ENCODE measurements at regions not wholly inside any gene's neighbourhood (a gene's known extent, or its start where the extent isn't known, plus 50 kb on each side); places are given as distances from the start of the nearest gene placed in this dataset.
"Not testable (repeated sequence)": the region's sequence is repeated elsewhere in the genome, so short reads cannot be mapped to it uniquely, and the experiment has no call there.

DNA sequence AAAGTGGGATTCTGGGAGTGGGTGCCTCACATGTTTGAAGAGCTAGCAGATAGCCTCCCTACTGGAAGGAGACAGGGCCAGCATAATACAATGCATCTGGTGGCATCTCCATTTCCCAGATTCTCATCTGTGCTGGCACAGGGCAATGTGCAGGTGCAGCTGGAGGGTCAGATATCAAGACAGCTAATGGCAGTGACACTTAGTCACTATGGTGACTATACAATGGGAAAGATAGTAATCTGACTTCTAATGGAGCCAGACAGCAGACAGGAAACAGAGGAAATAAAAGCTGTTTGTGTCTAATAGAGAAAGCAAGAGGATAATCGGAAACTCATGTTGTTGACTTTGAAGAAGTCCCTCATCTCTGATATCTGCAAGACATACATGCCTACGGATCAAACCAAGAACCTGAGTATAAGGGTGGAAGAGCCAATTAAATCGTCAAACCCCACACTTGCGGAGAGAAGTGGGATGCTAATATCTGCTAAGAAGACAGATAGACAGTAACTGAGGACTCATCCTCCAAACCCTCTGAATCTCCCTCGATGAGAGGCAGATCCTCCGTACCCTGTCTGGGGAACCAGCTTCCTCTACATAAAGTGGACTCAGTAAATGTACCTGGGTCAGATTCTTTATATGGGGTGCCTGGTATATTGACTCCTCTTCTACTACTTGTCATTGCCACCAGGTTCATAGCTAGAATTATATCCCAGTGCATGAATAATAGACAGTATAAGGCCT, 692.7 kb downstream of the SOCS6 start:
- DNase-seq, result no peak

DNA sequence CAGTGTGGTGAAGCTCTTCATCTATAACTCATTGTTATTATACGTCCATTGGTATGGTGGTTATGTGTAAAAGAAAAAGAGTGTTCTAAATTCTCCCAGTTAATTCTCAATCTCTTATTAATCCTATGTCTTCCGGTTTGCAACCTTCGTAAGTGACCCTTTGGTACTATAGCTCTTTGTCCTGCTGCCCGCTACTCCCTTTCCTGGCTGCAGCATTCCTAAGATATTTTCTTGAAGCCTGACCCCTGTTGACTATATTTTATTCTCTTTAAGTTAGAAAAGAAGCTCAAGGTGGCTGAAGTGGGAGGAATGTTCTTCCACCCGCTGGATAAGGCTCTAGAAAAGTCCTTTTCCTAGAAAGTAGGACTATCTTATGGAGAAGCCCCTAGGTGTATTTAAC, 684.8 kb downstream of the SOCS6 start:
- DNase-seq, result no peak

DNA sequence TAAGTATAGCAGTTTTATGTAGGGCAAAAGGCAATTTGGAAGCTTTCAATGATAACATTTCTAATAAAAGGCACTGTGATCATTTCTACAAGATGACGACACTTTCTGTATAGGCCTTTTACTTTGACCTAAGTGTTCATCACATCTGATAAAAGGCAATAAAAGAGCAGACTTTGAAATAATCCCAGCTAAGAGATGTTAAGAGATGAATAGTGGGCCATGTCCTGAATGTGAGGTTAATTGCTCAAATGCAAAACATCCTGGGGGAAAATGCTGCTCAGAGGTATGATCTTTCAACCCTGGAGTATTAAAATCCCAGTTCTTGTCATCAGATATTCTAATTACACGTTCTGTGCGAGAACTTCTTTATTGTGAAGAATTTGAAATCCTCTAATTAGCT, 677.6 kb downstream of the SOCS6 start:
- DNase-seq, result no peak

DNA sequence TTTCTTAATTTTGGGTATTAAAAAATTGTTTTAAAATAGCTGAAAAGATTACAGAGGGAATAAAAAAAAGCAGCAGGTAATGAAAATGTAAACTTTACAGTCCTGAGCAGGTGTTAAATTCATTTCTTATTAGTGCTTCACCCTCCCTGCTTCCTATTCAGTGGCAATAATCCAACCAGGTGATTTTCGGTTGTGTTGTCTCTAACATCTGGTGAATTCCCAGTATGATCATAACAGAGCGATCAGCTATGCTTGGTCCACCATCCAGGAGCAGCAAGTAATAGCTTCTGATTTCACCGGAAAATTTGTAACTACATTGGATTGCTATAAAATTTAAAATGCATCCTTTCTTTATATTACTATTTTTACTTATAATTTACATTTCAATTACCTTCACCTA, 673.1 kb downstream of the SOCS6 start:
- DNase-seq, result no peak

DNA sequence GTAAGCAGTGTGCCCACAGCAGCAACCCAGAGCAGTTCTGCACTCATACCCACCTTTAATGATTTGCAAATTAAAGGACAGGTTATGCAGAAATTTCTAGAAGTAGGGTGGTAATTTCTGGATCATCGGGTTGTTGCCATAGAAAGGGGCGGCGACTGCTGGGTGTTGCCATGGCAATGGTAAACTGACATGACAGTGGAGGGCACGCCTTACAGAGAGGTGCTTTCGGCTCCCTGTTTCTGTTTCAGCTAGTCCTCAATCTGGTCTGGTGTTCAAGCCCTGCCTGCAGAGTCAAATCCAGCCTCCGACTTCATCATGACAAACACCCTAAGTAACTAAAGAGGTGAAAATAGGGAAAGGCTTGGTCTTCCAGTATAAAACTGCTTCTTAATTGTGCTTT, 667.7 kb downstream of the SOCS6 start:
- no peak for DNase-seq

DNA sequence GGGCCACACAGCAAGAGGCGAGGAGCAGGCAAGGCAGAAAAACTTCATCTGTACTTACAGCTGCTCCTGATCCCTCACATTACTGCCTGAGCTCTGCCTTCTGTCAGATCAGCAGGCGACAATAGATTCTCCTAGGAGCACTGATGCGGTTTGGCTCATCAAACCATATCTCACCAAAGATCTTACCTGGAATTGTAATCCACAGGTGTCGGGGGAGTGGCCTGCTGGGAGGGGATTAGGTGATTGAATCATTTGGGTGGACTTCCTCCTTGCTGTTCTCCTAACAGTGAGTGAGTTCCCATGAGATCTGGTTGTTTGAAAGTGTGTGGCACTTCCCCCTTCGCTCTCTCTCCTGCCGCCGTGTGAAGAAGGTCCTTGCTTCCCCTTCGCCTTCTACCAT, 647.3 kb downstream of the SOCS6 start:
- no peak for DNase-seq

DNA sequence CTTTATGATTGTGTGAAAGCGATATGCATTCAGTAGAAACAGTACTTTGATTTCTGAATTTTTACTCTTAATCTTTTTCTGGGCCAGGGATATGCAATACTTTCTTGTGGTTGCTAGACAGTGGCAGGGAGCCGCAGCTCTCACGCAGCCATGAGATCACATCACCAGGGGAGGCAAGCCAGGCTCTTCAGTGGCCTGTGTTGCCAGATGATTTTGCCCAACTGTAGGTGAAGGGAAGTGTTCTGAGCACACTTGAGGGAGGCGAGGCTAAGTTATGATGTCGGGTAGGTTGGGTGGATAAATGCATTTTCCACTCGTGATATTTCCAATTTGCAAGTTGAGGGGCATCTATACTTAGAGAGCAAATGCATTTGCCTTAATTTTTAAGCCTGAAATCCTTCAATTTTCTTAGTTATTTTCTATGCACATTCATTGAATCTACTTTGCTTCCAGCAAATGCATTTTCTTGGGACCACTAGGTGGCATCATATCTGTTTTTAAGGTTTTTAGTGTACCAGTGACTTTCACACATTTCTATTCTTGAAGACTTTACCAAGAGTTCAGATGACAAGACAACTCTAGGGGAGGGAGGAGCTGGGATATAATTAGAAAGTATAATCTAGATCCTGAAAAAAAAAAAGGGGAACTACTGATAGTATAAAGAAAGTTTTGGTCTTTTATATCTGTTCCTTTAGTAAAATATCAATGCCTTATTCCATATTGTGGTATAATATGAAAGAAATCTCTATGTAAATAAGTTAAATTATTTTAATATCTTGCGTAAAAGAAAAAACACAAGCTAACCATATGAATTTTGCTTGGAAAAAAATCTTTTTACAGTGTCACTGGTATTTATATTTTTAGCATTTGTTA, 643.3 kb downstream of the SOCS6 start:
- no peak for DNase-seq

DNA sequence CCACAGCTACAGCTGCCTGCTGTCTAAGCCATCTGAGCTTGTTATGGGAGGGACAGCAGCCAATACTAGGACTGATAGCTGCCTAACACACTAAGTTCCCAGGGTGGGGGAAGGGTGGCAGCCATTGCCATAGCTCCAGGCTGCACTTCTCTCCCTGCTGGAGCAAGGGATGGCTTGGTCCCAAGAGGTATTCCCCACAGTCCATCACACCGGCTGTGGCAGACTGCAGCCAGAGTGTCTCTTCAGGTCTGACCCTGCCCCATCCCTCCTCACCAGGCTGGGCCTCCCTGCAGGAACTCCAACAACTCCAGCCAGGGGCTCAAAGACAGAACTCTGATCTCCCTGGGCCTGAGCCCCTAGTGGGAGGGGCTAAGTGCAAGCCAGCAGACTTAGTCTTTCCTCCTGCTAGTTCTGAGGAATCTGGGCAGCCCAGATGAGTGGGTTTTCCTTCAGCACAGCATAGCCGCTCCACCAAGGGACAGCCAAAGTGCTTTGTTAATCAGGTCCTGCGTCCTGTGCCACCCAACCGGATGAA, 632.1 kb downstream of the SOCS6 start:
- no peak for DNase-seq

DNA sequence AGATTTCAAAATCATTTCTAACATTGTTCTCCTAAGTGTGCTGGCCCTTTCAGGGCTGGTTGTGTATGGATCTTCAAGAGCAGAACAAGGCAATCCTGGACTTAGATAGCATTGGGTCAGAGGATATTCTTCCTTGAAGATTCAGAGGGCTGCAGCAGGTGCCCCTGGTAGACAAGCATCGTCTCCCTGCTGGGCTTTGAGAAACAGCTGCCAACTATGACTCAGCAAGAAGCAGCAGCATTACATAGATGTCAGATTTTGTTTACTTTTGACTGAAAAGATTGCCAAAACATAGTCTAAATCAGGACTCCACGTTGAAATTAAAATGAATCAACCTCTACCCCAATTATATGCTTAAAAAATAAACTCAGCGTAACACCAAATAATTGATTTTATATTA, 618.8 kb downstream of the SOCS6 start:
- no peak for DNase-seq

DNA sequence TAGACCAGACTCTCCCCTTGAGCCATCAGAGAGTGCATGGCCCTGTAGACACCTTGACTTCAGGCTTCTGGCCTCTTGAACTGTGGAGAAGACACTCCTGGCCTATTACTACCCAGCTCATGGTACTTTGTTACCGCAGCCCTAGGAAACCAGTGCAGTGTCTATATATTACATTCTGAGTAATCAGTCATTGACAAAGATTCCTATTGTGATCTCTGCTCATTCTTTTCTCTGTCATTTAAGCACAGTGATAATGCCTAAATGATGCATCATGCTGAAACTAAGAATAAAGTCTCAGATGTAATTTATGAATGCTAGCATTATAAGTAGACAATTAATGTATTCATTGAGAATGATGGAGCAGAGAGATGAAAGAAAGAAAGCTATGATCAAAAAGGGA, 603.5 kb downstream of the SOCS6 start:
- no peak for DNase-seq

DNA sequence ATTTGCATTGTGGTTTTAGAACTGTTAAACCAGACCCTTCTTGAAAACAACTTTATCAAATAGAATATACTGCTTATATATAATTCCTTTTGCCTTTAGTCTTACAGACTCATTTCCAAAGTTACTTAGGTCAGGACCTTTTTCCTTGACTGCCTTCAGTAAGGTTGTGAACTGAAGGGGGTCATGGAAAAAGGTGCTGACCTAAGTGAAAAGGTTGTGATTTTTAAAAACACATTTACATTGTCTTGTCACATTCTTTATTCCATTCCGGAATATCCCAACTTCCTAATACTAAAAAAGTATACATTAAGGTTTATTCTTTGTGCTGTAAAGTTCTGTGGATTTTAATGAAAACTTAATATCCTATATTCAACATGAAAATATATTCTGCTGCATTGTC, 581.4 kb downstream of the SOCS6 start:
- no peak for DNase-seq

DNA sequence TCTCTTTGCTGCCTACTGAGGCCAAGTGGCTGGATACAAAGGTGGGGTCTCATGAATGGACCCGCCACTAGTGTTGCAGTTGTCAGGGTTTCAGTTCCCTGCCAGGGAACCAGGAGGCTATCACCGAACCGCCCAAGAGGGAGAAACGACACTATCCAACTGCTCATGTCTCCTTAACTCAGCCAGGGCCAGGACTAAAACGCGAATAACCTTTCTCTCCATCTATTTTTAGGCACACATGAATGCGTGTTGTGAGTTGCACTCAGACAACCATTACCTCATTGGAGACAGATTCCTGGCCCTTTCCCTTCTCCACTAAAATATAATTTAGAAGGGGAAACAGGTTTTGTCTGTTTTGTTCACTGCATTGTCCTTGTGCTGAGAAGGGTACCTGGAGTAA, 559.5 kb downstream of the SOCS6 start:
- no peak for DNase-seq

DNA sequence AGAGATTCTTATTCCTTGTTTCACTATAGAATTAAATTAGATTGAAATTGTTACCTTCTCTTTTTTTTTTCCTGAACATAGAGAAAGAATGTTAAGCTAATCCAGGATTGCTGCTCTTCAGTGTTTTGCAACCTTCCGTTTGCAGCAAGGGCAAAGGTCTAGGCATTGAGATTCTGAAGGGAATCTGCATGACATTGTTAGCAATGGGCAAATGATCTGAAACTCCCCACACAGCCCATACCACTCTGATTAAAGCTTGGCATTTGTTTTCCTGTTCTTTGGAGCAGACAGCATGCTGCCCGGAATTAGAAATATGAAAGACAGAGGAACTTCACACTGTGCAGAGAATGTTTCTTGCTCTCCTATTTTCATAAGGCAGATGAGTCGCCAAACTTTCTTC, 551.8 kb downstream of the SOCS6 start:
- DNase-seq, result no peak

DNA sequence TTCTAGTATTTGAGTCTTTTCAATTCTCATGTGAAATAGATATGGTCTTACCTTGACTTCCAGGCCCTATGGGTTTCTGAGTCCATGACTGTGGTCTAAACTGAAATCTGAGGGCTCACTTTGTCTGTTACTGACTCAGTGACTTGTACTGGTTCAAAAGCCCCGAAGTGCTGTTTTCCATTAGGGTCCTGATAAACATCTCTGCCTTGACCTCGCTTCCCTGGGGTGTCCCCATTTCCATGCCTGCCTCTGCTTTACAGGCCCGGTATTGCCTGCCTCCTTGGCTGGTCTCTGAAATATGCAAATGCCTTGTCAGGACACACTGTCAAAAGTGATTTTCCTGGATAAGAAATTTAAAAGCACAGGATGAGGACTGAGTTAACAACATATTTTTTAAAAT, 538.8 kb downstream of the SOCS6 start:
- DNase-seq, result no peak

DNA sequence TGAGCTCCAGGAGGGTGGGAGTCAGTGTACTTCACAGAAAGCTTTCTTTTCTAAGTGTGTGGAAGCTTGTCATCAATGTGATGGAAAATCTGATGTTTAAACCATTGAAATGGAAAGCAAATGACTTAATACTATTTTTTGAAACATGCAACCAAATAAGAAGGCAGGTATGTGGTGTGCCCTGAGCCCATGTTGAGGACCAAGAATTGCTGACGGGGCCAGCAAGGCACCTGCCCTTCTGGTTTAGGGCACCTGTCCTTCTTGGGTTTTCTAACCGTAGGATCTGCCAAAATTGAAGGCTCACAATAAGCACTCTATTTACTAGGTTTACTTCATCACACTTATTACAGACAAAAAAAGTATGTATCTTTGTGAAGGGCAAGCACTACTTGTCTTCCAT, 537.7 kb downstream of the SOCS6 start:
- DNase-seq, result no peak

DNA sequence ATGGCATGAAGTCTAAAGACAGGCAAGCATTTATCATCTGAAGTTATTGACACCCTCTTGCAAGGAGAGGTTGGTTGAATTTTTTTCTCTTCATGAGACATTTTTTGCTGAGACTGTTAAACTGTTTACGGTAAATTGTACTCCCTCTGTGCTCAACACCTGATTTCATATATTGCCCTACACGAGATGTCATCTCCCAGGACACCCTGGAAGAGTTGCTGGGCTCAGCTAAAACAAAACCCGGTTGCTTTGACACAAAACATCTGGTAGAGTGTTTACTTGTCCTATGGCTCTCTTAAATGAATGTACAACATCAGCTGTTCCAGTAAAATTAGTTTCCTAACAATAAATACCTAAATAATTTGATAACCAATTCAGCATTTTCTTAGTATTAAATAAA, 533.8 kb downstream of the SOCS6 start:
- no peak for DNase-seq

DNA sequence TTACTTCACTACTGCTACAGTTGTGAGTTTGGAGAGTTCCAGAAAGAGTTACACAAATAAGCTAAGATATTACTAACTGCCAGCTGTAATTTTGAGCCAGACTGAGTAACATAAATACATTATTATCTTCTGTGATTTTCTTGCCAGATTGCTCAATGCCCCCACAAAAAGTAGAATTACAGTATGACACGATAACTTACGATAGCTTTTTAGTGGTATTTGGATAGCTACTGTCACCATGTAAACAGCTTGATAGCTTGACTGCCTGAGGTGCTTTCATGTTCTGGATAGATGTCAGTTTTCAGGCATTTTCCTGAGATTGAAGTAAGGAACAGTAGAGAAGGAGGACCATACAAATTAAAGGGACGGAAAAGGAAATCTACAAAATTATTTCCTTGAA, 533.3 kb downstream of the SOCS6 start:
- no peak for DNase-seq

DNA sequence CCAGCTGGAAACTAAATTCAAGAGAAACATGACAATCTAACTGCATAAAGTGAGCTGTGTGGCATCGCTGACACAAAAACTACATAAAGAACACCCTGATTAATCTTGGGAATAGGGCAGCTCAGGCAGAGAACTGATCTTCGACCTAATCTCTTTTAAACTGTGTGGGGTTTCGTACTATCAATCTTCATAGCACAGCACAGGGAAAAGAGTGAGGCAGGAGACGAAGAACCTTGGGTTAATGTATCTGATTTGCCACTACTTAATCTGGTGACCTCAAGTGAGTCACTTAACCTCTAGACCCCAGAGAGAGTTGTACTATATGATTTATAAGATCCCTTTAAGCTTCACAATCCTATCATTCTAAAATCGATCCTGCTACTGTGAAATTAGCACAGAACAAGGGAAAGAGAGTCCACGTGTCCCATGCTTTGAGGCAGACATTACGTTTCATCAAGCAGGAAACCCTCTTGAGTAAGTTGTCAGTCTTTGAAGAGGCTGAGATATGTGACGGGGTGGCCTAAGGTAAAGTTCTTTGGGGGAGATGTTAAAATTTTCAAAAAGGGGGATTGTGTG, 519.7 kb downstream of the SOCS6 start:
- no peak for DNase-seq

DNA sequence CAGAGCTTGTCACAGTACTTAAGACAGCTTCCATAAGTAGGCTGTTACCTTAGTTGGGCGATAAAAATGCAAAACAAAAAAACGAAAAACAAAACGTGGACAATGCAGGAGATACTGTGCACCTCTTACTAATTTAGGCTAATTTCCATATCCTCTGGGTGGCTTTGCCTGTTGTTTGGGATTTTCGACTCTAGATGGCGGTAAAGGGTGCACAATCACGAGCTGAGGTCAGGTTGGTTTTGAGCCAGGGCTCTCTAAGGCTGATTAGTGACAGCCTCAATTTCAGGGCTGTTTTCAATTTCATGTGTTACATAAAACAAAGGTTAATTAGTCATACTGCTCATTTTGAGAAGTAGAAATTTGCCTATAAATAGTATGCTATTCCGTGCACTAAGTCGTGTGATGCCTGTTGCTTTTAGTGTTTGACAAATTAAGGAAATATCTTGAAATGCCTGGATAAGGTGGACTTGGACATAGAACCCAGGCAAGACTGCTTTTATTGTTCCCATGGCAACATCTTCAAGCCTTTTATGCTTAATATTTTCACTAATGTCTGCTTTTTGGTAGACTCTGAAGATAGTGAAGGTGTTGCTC, 493.1 kb downstream of the SOCS6 start:
- DNase-seq, result peak; percentile 6

DNA sequence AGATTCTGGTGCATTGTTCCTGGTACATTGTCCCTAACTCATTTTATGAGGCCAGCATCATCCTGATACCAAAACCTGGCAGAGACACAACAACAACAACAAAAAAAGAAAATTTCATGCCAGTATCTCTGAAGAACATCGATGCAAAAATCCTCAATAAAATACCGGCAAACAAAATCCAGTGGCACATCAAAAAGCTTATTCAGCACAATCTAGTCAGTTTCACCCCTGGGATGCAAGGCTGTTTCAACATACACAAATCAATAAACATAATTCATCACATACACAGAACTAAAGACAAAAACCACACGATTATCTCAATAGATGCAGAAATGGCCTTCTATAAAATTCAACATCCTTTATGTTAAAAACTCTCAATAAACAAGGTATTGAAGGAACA, 477.4 kb downstream of the SOCS6 start:
- DNase-seq, result not testable (repeated sequence)

DNA sequence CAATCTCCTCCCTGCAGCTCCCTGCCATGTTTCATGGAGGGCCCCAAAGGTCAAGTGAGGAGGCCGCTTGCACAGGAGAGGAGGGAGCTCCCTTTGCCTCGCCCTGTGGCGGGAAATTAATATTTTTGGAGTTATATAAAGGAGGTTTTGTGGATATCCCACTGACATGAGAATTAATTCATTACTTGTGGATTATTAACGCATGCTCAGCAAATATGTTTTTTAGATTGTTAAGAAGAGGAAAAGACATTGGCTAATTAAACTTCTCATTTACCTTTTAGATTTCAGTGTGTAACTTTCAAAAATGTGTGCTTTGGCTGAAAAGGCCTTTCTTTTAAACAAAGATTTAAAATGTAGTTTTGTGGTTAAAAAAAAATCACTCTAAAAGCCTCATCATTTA, 474.0 kb downstream of the SOCS6 start:
- no peak for DNase-seq

DNA sequence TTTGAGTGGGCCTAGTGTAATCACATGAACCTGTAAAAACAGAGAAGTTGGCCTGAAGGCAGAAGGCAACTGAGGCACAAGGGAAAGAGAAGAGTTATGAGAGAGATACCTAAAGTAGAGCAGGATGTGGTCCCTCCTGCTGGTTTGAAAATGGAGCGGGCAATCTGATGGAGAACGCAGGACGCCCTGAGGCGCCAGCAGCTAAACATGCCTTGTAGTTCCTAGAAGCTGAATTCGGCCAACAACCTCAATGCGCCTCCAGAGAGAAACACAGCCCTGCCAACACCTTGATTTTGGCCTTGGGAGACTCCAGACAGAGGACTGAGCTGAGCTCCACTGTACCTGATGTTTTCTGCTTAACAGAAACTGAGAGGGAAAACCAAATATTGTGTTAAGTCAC, 469.9 kb downstream of the SOCS6 start:
- no peak for DNase-seq

DNA sequence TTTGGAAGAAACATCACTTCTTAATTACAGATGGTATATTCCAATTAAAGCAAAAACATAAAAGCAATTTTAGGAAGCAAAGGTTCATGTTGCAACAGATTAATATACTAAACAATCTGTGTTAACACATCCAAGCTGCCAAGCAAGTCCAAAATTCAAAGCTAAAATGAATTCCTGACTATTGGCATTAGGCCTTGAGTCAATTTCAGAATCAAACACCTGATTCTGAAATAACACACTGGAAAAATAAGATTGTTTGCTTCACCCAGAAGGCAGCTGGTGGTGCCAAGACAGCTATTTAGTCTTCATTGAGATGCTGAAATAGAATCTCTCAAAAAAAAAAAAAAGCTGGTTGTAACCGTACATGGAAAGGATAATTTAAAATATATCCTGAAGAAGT, 465.6 kb downstream of the SOCS6 start:
- no peak for DNase-seq

DNA sequence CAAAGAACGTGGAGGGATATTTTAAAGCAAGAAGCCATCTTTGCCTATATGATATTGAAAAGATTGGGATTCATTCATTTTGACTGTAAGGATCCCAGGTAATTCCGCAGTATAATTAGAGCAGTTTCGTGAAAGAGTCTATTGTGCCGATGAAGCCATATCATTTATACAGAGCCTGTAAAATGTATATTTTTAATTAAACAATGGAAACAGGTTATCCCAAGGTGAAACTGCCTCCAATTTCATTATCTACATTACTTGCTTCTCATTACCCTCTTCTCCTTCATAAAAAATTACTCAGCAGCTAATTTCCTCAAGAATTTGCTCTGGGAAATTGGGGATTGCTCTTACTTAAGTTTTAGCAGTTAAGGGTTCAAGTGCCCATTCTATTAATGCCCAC, 444.1 kb downstream of the SOCS6 start:
- DNase-seq, result no peak

Measured in NCI-H2029 treated with DMSO at 0.1 percent for 48 hours (cell line).